ENCODE measurements at regions not wholly inside any gene's neighbourhood (a gene's known extent, or its start where the extent isn't known, plus 50 kb on each side); places are given as distances from the start of the nearest gene placed in this dataset.

DNA sequence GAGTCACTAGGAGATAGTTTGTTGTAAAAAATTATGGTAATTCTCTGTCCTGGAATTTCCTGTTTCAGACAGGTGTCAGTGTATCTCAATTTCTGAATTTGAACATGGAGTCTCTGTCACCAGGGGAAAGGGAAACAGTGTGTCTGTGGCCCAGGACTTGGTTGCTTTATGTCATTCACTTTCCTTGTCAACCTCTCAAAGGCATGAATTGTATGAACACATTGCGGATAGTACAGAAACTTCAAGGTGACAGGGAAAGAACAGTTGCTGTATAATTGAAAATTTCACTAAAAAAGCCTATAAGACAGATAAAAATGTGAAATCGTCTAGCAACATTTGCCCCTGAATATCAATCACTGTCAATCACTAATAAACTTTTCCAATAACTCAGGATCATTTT is 175.0 kb upstream of the DPH6 start:
- Histone ChIP-seq H3K4me3 (no peak overlapping the region), H3K9me3 (no peaks in the 10 kb centered on the region), H3K36me3 (no peaks in the 10 kb centered on the region), H3K4me1 (no peaks in the 10 kb centered on the region), H3K27ac (no peak overlapping the region), H3K27me3 (no peaks in the 10 kb centered on the region)
- TF ChIP-seq, protein P1, sequence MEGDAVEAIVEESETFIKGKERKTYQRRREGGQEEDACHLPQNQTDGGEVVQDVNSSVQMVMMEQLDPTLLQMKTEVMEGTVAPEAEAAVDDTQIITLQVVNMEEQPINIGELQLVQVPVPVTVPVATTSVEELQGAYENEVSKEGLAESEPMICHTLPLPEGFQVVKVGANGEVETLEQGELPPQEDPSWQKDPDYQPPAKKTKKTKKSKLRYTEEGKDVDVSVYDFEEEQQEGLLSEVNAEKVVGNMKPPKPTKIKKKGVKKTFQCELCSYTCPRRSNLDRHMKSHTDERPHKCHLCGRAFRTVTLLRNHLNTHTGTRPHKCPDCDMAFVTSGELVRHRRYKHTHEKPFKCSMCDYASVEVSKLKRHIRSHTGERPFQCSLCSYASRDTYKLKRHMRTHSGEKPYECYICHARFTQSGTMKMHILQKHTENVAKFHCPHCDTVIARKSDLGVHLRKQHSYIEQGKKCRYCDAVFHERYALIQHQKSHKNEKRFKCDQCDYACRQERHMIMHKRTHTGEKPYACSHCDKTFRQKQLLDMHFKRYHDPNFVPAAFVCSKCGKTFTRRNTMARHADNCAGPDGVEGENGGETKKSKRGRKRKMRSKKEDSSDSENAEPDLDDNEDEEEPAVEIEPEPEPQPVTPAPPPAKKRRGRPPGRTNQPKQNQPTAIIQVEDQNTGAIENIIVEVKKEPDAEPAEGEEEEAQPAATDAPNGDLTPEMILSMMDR (IDR thresholded peaks at IDR 0.05): no peak
- no peak for TF ChIP-seq POLR2A (IDR thresholded peaks at IDR 0.05)
- intact Hi-C loops (cut with DNase I; ENCODE audit: low total_unique reads): no loop called here
- no peak for DNase-seq

- H3K9me3 ChIP-seq: no peaks in the 10 kb centered on the region
- H3K4me3 ChIP-seq: no peak overlapping the region
- no peaks in the 10 kb centered on the region for H3K4me1 ChIP-seq
- H3K36me3 ChIP-seq: no peaks in the 10 kb centered on the region
- no peak for TF ChIP-seq POLR2A (IDR thresholded peaks at IDR 0.05)
- TF ChIP-seq, protein P1 (IDR thresholded peaks at IDR 0.05): no peak
- DNase-seq: no peak
- H3K27me3 ChIP-seq: no peaks in the 10 kb centered on the region
- no peak overlapping the region for H3K27ac ChIP-seq
- intact Hi-C loops (cut with DNase I; ENCODE audit: low total_unique reads): no loop called here
Observed at GRCh38 chr15:35721751-35722150, 175.8 kb upstream of the DPH6 start.

DNA sequence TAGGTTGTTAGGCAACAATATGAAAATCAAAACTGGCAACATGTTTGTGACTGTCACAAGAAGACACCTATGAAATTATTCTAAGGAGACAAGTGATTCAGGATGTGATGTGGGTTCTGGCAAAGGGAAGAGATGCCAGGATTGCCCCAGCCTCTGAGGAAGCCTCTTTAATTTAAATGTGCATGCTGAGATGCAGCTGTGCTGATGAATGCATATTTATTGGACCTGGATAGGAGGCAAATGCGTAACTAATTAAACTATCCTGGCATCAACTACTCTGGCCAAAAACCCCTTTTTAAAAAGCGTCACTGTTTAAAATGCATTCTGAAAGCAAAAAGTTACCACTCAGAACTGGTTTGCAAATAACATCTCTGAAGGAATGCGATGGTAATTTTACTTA is 176.5 kb upstream of the DPH6 start:
- TF ChIP-seq POLR2A (IDR thresholded peaks at IDR 0.05): no peak
- DNase-seq: no peak
- H3K4me1 ChIP-seq: no peaks in the 10 kb centered on the region
- no peak overlapping the region for H3K4me3 ChIP-seq
- no peaks in the 10 kb centered on the region for H3K27me3 ChIP-seq
- intact Hi-C loops (cut with DNase I; ENCODE audit: low total_unique reads): no loop called here
- no peaks in the 10 kb centered on the region for H3K36me3 ChIP-seq
- no peak overlapping the region for H3K27ac ChIP-seq
- H3K9me3 ChIP-seq: no peaks in the 10 kb centered on the region

- Histone ChIP-seq H3K27ac (no peak overlapping the region), H3K4me1 (no peaks in the 10 kb centered on the region), H3K36me3 (no peaks in the 10 kb centered on the region), H3K27me3 (no peaks in the 10 kb centered on the region), H3K9me3 (no peaks in the 10 kb centered on the region), H3K4me3 (no peak overlapping the region)
- no peak for DNase-seq
- TF ChIP-seq POLR2A (IDR thresholded peaks at IDR 0.05): no peak
- TF ChIP-seq, protein P1 (IDR thresholded peaks at IDR 0.05): no peak
- intact Hi-C loops (cut with DNase I; ENCODE audit: low total_unique reads): no loop called here
Observed at GRCh38 chr15:35723120-35723847, 177.3 kb upstream of the DPH6 start.

DNA sequence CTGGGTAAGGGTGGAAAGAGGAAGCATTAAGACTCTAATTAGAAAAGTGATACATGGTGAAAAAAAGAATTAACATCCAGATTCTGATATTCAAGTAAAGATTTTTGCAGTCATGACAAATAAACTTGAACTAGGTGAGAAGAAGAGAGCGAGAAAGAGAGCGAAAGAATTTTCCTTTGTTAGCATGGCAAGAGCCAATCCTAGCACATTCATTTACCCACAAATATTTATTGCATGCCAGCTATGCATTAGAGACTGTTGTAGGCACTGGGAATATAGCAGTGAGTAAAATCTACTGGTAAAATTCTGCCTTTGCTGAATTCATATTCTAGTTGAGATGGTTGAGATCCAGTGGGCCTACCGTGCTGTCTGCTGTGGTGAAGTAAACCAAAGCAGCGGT is 177.9 kb upstream of the DPH6 start:
- Histone ChIP-seq H3K4me1 (no peaks in the 10 kb centered on the region), H3K36me3 (no peaks in the 10 kb centered on the region), H3K9me3 (no peaks in the 10 kb centered on the region), H3K27ac (no peak overlapping the region), H3K4me3 (no peak overlapping the region), H3K27me3 (no peaks in the 10 kb centered on the region)
- DNase-seq: no peak
- intact Hi-C loops (cut with DNase I; ENCODE audit: low total_unique reads): no loop called here
- TF ChIP-seq, protein P1 (IDR thresholded peaks at IDR 0.05): no peak
- no peak for TF ChIP-seq POLR2A (IDR thresholded peaks at IDR 0.05)

GRCh38 chr15:35724626-35725025 is 178.7 kb upstream of the DPH6 start:
- no peak overlapping the region for H3K4me3 ChIP-seq
- no peak for TF ChIP-seq POLR2A (IDR thresholded peaks at IDR 0.05)
- TF ChIP-seq, protein P1 (IDR thresholded peaks at IDR 0.05): no peak
- intact Hi-C loops (cut with DNase I; ENCODE audit: low total_unique reads): no loop called here

More at GRCh38 chr15:35724626-35725025, 178.7 kb upstream of the DPH6 start:
- Histone ChIP-seq H3K27me3 (no peaks in the 10 kb centered on the region), H3K9me3 (no peaks in the 10 kb centered on the region), H3K27ac (no peak overlapping the region), H3K36me3 (no peaks in the 10 kb centered on the region), H3K4me1 (no peaks in the 10 kb centered on the region)
- no peak for DNase-seq
